ENCODE measurements at regions not wholly inside any gene's neighbourhood (a gene's known extent, or its start where the extent isn't known, plus 50 kb on each side); places are given as distances from the start of the nearest gene placed in this dataset.

GRCh38 chr5:84791138-84791537, 406.5 kb upstream of the EDIL3 start:
- TF ChIP-seq EP300 (IDR thresholded peaks at IDR 0.05): no peak
- no peak for TF ChIP-seq POLR2A (IDR thresholded peaks at IDR 0.05)
- TF ChIP-seq, protein P1, sequence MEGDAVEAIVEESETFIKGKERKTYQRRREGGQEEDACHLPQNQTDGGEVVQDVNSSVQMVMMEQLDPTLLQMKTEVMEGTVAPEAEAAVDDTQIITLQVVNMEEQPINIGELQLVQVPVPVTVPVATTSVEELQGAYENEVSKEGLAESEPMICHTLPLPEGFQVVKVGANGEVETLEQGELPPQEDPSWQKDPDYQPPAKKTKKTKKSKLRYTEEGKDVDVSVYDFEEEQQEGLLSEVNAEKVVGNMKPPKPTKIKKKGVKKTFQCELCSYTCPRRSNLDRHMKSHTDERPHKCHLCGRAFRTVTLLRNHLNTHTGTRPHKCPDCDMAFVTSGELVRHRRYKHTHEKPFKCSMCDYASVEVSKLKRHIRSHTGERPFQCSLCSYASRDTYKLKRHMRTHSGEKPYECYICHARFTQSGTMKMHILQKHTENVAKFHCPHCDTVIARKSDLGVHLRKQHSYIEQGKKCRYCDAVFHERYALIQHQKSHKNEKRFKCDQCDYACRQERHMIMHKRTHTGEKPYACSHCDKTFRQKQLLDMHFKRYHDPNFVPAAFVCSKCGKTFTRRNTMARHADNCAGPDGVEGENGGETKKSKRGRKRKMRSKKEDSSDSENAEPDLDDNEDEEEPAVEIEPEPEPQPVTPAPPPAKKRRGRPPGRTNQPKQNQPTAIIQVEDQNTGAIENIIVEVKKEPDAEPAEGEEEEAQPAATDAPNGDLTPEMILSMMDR (IDR thresholded peaks at IDR 0.05): no peak

All from sigmoid colon (tissue), 4 donors.